HL-60 (cell line): ENCODE measurements at regions not wholly inside any gene's neighbourhood (a gene's known extent, or its start where the extent isn't known, plus 50 kb on each side); places are given as distances from the start of the nearest gene placed in this dataset.

ENCODE experiments used
- CTCF ChIP-seq: IDR thresholded peaks from one replicate; pipeline ENCODE4 v1.5.1; 2011; ENCODE audit warnings: low read length, control low read depth, inconsistent platforms; ENCODE audit not compliant: insufficient read depth
- POLR2AphosphoS5 ChIP-seq: IDR thresholded peaks from 2 replicates; pipeline ENCODE4 v1.6.1; 2012; ENCODE audit warnings: low read depth
- SPI1 ChIP-seq: IDR thresholded peaks from 2 replicates; pipeline ENCODE4 v1.6.1; 2012; ENCODE audit warnings: low read depth, mild to moderate bottlenecking, borderline replicate concordance

- TF ChIP-seq CTCF (no peak), POLR2AphosphoS5 (no peak), SPI1 (no peak)
Measured at GRCh38 chr5:162407614-162408013, 340.0 kb downstream of the GABRG2 start.
